ENCODE measurements at regions not wholly inside any gene's neighbourhood (a gene's known extent, or its start where the extent isn't known, plus 50 kb on each side); places are given as distances from the start of the nearest gene placed in this dataset.
"Not testable (repeated sequence)": the region's sequence is repeated elsewhere in the genome, so short reads cannot be mapped to it uniquely, and the experiment has no call there.

DNA sequence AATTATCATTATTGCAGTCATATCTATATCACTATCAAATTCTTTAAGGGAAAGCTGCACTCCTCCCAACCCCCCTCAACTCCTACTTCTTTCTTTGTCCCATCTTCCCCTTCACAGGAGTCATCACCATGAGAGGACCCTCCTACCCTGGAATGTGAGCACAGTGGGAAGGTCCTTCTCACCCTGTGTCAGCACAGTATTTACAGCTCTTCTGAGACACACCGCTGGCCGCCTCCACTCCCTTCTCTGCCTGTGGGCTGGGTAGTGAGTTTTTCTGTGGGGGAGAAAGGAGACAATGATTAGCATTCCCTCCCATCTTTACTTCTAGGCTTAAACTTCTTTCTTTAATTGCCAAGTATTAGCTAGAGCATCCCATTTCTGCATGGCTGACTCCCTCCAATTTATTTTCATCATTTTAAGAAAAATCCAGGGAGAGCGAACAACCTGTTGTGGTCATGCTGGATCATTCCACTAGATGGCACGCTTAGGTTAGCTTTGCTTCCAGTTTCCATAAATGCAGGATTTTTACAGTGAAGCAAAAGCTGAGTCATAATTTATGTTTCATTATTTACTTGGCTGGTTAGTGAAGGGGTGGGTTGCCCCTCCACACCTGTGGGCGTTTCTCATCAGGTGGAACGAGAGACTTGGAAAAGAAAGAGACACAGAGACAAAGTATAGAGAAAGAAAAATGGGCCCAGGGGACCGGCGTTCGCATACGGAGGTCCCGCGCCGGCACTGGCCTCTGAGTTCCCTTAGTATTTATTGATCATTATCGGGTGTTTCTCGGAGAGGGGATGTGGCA, 188.5 kb downstream of the ALX1 start:
- H3K9me2 ChIP-seq (replicated peaks; ENCODE audit: low read depth, low read length), result no peaks in the 10 kb centered on the region
- H4K20me1 ChIP-seq (ENCODE audit: insufficient read depth, low read length, poor library complexity, severe bottlenecking), result no peaks in the 10 kb centered on the region
- no peaks in the 10 kb centered on the region for H3K9me3 ChIP-seq (ENCODE audit: insufficient read depth, low read depth, low read length)
- H3F3A ChIP-seq (ENCODE audit: low read depth), result no peaks in the 10 kb centered on the region
- H3K4me3 ChIP-seq (ENCODE audit: low read length, poor library complexity, severe bottlenecking), result peak overlapping the region; percentile 54
- peaks cover 56% of the 10 kb centered on the region for H3K4me1 ChIP-seq (ENCODE audit: insufficient read depth, low read length, poor library complexity, severe bottlenecking)
- H2AFZ ChIP-seq (ENCODE audit: low read length), result no peak overlapping the region
- no peak overlapping the region for H3K9ac ChIP-seq (ENCODE audit: low read depth, low read length, poor library complexity, severe bottlenecking)
- H3K36me3 ChIP-seq (ENCODE audit: insufficient read depth, low read length), result no peaks in the 10 kb centered on the region
- H3K27me3 ChIP-seq (ENCODE audit: insufficient read depth, low read length, poor library complexity, severe bottlenecking), result no peaks in the 10 kb centered on the region
- TF ChIP-seq, protein P1, sequence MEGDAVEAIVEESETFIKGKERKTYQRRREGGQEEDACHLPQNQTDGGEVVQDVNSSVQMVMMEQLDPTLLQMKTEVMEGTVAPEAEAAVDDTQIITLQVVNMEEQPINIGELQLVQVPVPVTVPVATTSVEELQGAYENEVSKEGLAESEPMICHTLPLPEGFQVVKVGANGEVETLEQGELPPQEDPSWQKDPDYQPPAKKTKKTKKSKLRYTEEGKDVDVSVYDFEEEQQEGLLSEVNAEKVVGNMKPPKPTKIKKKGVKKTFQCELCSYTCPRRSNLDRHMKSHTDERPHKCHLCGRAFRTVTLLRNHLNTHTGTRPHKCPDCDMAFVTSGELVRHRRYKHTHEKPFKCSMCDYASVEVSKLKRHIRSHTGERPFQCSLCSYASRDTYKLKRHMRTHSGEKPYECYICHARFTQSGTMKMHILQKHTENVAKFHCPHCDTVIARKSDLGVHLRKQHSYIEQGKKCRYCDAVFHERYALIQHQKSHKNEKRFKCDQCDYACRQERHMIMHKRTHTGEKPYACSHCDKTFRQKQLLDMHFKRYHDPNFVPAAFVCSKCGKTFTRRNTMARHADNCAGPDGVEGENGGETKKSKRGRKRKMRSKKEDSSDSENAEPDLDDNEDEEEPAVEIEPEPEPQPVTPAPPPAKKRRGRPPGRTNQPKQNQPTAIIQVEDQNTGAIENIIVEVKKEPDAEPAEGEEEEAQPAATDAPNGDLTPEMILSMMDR (conservative IDR thresholded peaks at IDR 0.05; ENCODE audit: low read length), result peak; percentile 84
- no peak for TF ChIP-seq EZH2phosphoT487 (IDR thresholded peaks at IDR 0.05; ENCODE audit: borderline replicate concordance)
- H3K4me2 ChIP-seq (ENCODE audit: low read depth, low read length, poor library complexity, severe bottlenecking), result peak overlapping the region; percentile 65
- no peaks in the 10 kb centered on the region for H3K79me2 ChIP-seq (ENCODE audit: insufficient read depth, low read length)

DNA sequence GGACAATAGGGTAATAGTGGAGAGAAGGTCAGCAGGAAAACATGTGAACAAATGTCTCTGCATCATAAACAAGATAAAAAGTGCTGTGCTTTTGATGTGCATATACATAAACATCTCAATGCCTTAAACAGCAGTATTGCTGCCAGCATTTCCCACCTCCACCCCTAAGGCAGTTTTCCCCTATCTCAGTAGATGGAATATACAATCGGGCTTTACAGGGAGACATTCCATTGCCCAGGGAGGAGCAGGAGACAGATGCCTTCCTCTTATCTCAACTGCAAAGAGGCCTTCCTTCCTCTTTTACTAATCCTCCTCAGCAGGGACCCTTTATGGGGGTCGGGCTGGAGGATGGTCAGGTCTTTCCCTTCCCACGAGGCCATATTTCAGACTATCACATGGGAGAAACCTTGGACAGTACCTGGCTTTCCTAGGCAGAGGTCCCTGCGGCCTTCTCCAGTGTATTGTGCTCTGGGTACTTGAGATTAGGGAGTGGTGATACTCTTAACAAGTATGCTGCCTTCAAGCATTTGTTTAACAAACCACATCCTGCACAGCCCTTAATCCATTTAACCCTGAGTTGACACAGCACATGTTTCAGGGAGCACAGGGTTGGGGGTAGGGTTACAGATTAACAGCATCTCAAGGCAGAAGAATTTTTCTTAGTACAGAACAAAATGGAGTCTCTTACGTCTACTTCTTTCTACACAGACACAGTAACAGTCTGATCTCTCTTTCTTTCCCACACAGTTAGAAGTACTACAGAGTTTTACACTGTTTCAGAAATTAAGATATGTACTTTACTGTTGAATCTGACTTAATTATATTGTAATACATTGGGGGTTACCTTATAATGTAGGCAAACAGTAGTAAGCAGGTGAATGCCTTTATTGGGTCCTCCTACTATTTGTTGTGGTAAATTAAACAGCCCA, 189.4 kb downstream of the ALX1 start:
- not testable (repeated sequence) for H3K9me3 ChIP-seq (ENCODE audit: insufficient read depth, low read depth, low read length); H3F3A ChIP-seq (ENCODE audit: low read depth); H3K36me3 ChIP-seq (ENCODE audit: insufficient read depth, low read length); H3K79me2 ChIP-seq (ENCODE audit: insufficient read depth, low read length); H3K9ac ChIP-seq (ENCODE audit: low read depth, low read length, poor library complexity, severe bottlenecking); H4K20me1 ChIP-seq (ENCODE audit: insufficient read depth, low read length, poor library complexity, severe bottlenecking); H3K27me3 ChIP-seq (ENCODE audit: insufficient read depth, low read length, poor library complexity, severe bottlenecking); H3K9me2 ChIP-seq (replicated peaks; ENCODE audit: low read depth, low read length)
- Histone ChIP-seq H2AFZ (ENCODE audit: low read length) (peak overlapping the region; percentile 48), H3K4me2 (ENCODE audit: low read depth, low read length, poor library complexity, severe bottlenecking) (peak overlapping the region; percentile 65), H3K4me1 (ENCODE audit: insufficient read depth, low read length, poor library complexity, severe bottlenecking) (peaks cover 48% of the 10 kb centered on the region), H3K4me3 (ENCODE audit: low read length, poor library complexity, severe bottlenecking) (peak overlapping the region; percentile 54)

GRCh38 chr12:85475277-85475676, 195.3 kb downstream of the ALX1 start:
- not testable (repeated sequence) for H3K36me3 ChIP-seq (ENCODE audit: insufficient read depth, low read length); H3K9me2 ChIP-seq (replicated peaks; ENCODE audit: low read depth, low read length); H3K4me2 ChIP-seq (ENCODE audit: low read depth, low read length, poor library complexity, severe bottlenecking); H4K20me1 ChIP-seq (ENCODE audit: insufficient read depth, low read length, poor library complexity, severe bottlenecking); H2AFZ ChIP-seq (ENCODE audit: low read length); H3K9ac ChIP-seq (ENCODE audit: low read depth, low read length, poor library complexity, severe bottlenecking); H3K4me1 ChIP-seq (ENCODE audit: insufficient read depth, low read length, poor library complexity, severe bottlenecking); H3K27me3 ChIP-seq (ENCODE audit: insufficient read depth, low read length, poor library complexity, severe bottlenecking); H3K4me3 ChIP-seq (ENCODE audit: low read length, poor library complexity, severe bottlenecking); H3F3A ChIP-seq (ENCODE audit: low read depth); H3K79me2 ChIP-seq (ENCODE audit: insufficient read depth, low read length); H3K9me3 ChIP-seq (ENCODE audit: insufficient read depth, low read depth, low read length)

GRCh38 chr12:85476756-85477155, 196.7 kb downstream of the ALX1 start:
- no peaks in the 10 kb centered on the region for H3F3A ChIP-seq (ENCODE audit: low read depth)
- H2AFZ ChIP-seq (ENCODE audit: low read length), result peak overlapping the region; percentile 76; the same call in 1 of the 2 replicates
- no peak overlapping the region for H3K4me2 ChIP-seq (ENCODE audit: low read depth, low read length, poor library complexity, severe bottlenecking)
- no peaks in the 10 kb centered on the region for H3K9me3 ChIP-seq (ENCODE audit: insufficient read depth, low read depth, low read length)
- no peak for TF ChIP-seq EZH2phosphoT487 (IDR thresholded peaks at IDR 0.05; ENCODE audit: borderline replicate concordance)
- TF ChIP-seq, protein P1 (conservative IDR thresholded peaks at IDR 0.05; ENCODE audit: low read length), result no peak
- no peaks in the 10 kb centered on the region for H4K20me1 ChIP-seq (ENCODE audit: insufficient read depth, low read length, poor library complexity, severe bottlenecking)
- H3K4me1 ChIP-seq (ENCODE audit: insufficient read depth, low read length, poor library complexity, severe bottlenecking), result no peaks in the 10 kb centered on the region
- H3K9me2 ChIP-seq (replicated peaks; ENCODE audit: low read depth, low read length), result no peaks in the 10 kb centered on the region
- H3K79me2 ChIP-seq (ENCODE audit: insufficient read depth, low read length), result no peaks in the 10 kb centered on the region
- H3K4me3 ChIP-seq (ENCODE audit: low read length, poor library complexity, severe bottlenecking), result no peak overlapping the region
- H3K27me3 ChIP-seq (ENCODE audit: insufficient read depth, low read length, poor library complexity, severe bottlenecking), result no peaks in the 10 kb centered on the region
- H3K9ac ChIP-seq (ENCODE audit: low read depth, low read length, poor library complexity, severe bottlenecking), result no peak overlapping the region
- H3K36me3 ChIP-seq (ENCODE audit: insufficient read depth, low read length), result no peaks in the 10 kb centered on the region

All from Loucy (cell line).